Kidney epithelial cell (primary cell): ENCODE measurements at regions not wholly inside any gene's neighbourhood (a gene's known extent, or its start where the extent isn't known, plus 50 kb on each side); places are given as distances from the start of the nearest gene placed in this dataset.

Experiments used
- DNase-seq: peaks from one replicate; pipeline ENCODE4 v3.0.0-alpha.2; 2010; ENCODE audit warnings: low read depth
- H3K27me3 ChIP-seq: 2 replicates; pipeline ENCODE4 v1.6.0; 2011; ENCODE audit warnings: low read length; ENCODE audit not compliant: control insufficient read depth, insufficient read depth
- H3K36me3 ChIP-seq: 2 replicates; pipeline ENCODE4 v1.5.1; 2011; ENCODE audit warnings: low read length; ENCODE audit not compliant: control insufficient read depth, insufficient read depth
- H3K4me3 ChIP-seq: 2 replicates; pipeline ENCODE4 v1.5.1; 2011; ENCODE audit warnings: low read depth, mild to moderate bottlenecking, control low read depth, low read length
- TF ChIP-seq, protein P1 (sequence below): IDR thresholded peaks from 2 replicates; pipeline ENCODE4 v1.5.1; 2011; ENCODE audit warnings: mild to moderate bottlenecking, moderate library complexity, low read length, control low read depth, inconsistent platforms; ENCODE audit not compliant: insufficient read depth, poor library complexity, severe bottlenecking

- Histone ChIP-seq H3K27me3 (no peaks in the 10 kb centered on the region), H3K4me3 (no peak overlapping the region), H3K36me3 (no peaks in the 10 kb centered on the region)
- TF ChIP-seq, protein P1, sequence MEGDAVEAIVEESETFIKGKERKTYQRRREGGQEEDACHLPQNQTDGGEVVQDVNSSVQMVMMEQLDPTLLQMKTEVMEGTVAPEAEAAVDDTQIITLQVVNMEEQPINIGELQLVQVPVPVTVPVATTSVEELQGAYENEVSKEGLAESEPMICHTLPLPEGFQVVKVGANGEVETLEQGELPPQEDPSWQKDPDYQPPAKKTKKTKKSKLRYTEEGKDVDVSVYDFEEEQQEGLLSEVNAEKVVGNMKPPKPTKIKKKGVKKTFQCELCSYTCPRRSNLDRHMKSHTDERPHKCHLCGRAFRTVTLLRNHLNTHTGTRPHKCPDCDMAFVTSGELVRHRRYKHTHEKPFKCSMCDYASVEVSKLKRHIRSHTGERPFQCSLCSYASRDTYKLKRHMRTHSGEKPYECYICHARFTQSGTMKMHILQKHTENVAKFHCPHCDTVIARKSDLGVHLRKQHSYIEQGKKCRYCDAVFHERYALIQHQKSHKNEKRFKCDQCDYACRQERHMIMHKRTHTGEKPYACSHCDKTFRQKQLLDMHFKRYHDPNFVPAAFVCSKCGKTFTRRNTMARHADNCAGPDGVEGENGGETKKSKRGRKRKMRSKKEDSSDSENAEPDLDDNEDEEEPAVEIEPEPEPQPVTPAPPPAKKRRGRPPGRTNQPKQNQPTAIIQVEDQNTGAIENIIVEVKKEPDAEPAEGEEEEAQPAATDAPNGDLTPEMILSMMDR = no peak
- no peak for DNase-seq
These were observed 55.9 kb upstream of the FAM174B start for GRCh38 chr15:92711457-92711831.

DNA sequence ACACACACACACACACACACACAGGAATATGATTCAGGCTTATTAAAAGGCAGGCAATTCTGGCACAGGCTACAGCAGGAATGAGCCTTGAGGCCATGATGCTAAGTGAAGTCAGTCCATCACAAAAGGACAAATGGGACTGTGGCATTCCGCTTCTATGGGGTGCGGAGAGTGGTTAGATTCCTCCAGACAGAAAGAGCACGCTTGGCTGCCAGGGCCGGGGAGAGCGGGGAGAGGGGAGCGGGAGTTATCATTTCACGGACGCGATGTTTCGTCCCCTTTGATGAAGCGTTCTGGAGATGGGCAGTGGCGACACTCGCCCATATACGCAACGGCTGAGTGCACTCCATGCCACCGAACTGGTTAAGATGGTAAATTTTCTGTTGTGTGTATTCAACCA lies 58.5 kb upstream of the FAM174B start:
- no peak for DNase-seq
- H3K27me3 ChIP-seq = no peaks in the 10 kb centered on the region
- peak overlapping the region; percentile 46 for H3K4me3 ChIP-seq
- no peaks in the 10 kb centered on the region for H3K36me3 ChIP-seq
- TF ChIP-seq, protein P1 = no peak

GRCh38 chr15:92714477-92715401 lies 59.2 kb upstream of the FAM174B start:
- Histone ChIP-seq H3K4me3 (peak overlapping the region; percentile 46), H3K27me3 (no peaks in the 10 kb centered on the region), H3K36me3 (no peaks in the 10 kb centered on the region)
- DNase-seq = no peak
- TF ChIP-seq, protein P1 = peak; percentile 77

DNA sequence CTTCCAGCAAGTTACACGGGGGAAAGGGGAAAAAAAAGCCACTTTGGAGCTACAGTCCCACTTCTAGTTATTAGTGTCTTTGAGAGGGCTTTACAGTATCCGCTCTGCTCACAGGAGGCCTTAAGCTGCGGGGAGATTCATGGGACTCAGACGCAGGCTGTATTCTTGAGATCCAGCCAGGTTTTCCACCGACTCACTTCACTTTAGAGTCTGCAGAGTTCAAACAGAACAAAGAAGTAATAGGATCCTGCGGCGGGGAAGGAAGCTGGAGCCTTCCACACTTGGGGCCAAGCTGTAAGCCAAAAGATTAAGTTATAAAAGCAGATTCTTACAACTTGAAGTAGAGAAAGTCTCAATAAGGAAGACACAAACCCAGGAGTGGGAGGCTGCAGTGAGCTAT lies 60.2 kb upstream of the FAM174B start:
- Histone ChIP-seq H3K36me3 (no peaks in the 10 kb centered on the region), H3K4me3 (no peak overlapping the region), H3K27me3 (no peaks in the 10 kb centered on the region)
- DNase-seq = no peak
- TF ChIP-seq, protein P1 = no peak

DNA sequence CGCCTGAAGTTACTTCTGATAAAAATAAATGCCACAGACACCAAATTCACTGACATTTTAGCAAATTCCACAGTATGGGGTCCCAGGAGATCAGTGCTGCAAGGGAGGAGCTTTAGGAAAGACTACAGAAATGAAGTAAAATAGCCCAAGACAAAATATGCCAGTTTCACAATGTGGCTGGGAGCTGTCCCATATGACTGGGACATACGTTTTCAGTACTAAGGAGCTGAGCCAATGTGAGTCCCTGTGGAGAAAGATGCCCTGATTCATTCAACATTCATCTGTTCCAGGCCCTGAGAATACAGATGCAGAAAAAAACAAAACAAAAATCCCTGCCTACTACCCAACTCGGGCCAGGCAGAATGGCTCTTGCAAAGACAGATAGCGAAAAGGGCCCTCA lies 63.4 kb upstream of the FAM174B start:
- H3K27me3 ChIP-seq = no peaks in the 10 kb centered on the region
- H3K4me3 ChIP-seq = no peak overlapping the region
- no peak for DNase-seq
- TF ChIP-seq, protein P1 = no peak
- H3K36me3 ChIP-seq = no peaks in the 10 kb centered on the region

DNA sequence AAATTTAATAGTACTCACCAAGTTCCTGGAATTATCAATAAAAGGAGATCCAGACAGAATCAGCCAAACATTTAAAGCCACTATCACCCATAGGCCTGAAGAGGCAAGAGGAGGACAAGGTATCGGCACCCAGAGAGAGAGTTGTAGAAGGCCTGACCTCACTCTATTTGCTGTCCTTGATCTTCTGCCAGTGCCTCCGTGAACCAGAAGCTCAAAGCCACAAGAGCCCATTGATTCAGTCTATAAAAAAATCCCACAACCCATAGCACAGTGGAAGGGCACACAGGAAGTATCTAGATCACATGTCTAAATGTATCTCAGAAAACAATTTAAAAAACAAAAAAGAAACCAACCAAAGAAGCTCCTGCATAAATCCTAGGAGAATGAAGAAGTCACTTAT lies 68.6 kb upstream of the FAM174B start:
- DNase-seq = no peak
- TF ChIP-seq, protein P1 = no peak
- Histone ChIP-seq H3K27me3 (no peaks in the 10 kb centered on the region), H3K36me3 (no peaks in the 10 kb centered on the region), H3K4me3 (no peak overlapping the region)
